ENCODE measurements at regions not wholly inside any gene's neighbourhood (a gene's known extent, or its start where the extent isn't known, plus 50 kb on each side); places are given as distances from the start of the nearest gene placed in this dataset.

DNA sequence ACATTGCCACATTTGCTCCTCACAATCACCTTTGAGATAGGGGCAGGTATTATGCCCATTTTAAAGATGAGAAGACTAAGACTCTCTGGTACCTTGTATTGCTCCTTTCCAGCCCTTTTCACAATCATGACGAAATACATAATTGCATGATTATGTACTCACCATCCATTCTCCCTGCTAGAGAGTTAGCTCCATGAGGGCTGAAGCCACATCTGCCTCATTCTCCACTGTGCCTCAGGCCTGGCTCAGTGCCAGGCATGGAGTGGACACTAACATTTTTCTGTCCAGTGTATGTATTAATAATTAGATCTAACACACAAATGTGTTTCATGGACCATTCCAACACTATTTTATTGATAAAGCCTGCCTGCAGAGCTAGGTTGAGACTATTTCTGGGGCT is 191.4 kb downstream of the MINAR1 start:
- Histone ChIP-seq H3K4me1 (no peaks in the 10 kb centered on the region), H3K9me3 (no peaks in the 10 kb centered on the region), H3K4me3 (no peak overlapping the region), H3K36me3 (no peaks in the 10 kb centered on the region), H3K27ac (no peak overlapping the region), H3K27me3 (peaks cover 0 to 4% (median 0%) of the 10 kb centered on the region in 3 donors)
- in situ Hi-C loops (cut with MboI; ENCODE audit: low sequenced_read_pairs in 4 of 4) (no loop called here), intact Hi-C loops (cut with DNase I; ENCODE audit: low total_unique reads) (no loop called here)
- ATAC-seq: no peak
- TF ChIP-seq POLR2A (IDR thresholded peaks at IDR 0.05): no peak
- TF ChIP-seq, protein P1, sequence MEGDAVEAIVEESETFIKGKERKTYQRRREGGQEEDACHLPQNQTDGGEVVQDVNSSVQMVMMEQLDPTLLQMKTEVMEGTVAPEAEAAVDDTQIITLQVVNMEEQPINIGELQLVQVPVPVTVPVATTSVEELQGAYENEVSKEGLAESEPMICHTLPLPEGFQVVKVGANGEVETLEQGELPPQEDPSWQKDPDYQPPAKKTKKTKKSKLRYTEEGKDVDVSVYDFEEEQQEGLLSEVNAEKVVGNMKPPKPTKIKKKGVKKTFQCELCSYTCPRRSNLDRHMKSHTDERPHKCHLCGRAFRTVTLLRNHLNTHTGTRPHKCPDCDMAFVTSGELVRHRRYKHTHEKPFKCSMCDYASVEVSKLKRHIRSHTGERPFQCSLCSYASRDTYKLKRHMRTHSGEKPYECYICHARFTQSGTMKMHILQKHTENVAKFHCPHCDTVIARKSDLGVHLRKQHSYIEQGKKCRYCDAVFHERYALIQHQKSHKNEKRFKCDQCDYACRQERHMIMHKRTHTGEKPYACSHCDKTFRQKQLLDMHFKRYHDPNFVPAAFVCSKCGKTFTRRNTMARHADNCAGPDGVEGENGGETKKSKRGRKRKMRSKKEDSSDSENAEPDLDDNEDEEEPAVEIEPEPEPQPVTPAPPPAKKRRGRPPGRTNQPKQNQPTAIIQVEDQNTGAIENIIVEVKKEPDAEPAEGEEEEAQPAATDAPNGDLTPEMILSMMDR (IDR thresholded peaks at IDR 0.05 in 4 of 5, conservative IDR thresholded peaks at IDR 0.05 in 1 of 5): no peak
- no peak for DNase-seq

DNA sequence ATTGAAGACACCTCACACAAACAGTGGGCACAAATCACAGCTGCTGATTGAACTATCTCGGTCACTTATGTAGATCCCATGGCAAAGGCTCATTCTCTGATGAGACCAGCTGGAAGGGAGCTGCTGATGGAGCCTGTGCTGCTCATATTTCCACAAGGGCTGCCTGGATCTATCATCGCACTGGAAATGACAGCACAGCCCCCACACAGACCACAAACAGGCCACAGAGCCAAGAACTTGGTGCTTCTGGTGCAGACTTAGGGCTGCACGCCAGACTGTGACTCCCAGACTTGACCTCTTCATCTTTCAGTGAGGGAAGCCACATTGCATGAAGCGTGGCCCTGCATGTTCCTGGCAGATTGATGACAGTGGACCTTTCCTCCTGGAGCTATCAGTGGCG is 197.6 kb downstream of the MINAR1 start:
- intact Hi-C loops (cut with DNase I; ENCODE audit: low total_unique reads): no loop called here
- TF ChIP-seq, protein P1 (IDR thresholded peaks at IDR 0.05 in 4 of 5, conservative IDR thresholded peaks at IDR 0.05 in 1 of 5): no peak
- no peak for TF ChIP-seq POLR2A (IDR thresholded peaks at IDR 0.05)
- DNase-seq: no peak
- Histone ChIP-seq H3K9me3 (no peaks in the 10 kb centered on the region), H3K27ac (no peak overlapping the region), H3K4me3 (no peak overlapping the region), H3K36me3 (no peaks in the 10 kb centered on the region), H3K4me1 (no peaks in the 10 kb centered on the region), H3K27me3 (peaks cover 0 to 4% (median 0%) of the 10 kb centered on the region in 3 donors)
- ATAC-seq: no peak
- in situ Hi-C loops (cut with MboI; ENCODE audit: low sequenced_read_pairs in 4 of 4): no loop called here

- Histone ChIP-seq H3K4me3 (no peak overlapping the region), H3K4me1 (no peaks in the 10 kb centered on the region), H3K36me3 (no peaks in the 10 kb centered on the region), H3K9me3 (no peaks in the 10 kb centered on the region), H3K27ac (no peak overlapping the region), H3K27me3 (no peaks in the 10 kb centered on the region)
- no peak for TF ChIP-seq POLR2A (IDR thresholded peaks at IDR 0.05)
- TF ChIP-seq, protein P1 (IDR thresholded peaks at IDR 0.05 in 4 of 5, conservative IDR thresholded peaks at IDR 0.05 in 1 of 5): no peak
- DNase-seq: no peak
- in situ Hi-C loops (cut with MboI; ENCODE audit: low sequenced_read_pairs in 4 of 4): no loop called here
- intact Hi-C loops (cut with DNase I; ENCODE audit: low total_unique reads): no loop called here
- ATAC-seq: no peak
Observed at GRCh38 chr15:79632457-79632856, 200.3 kb downstream of the MINAR1 start.

- TF ChIP-seq, protein P1 (IDR thresholded peaks at IDR 0.05 in 4 of 5, conservative IDR thresholded peaks at IDR 0.05 in 1 of 5): no peak
- no peak for TF ChIP-seq POLR2A (IDR thresholded peaks at IDR 0.05)
- H3K27ac ChIP-seq: no peak overlapping the region
- intact Hi-C loops (cut with DNase I; ENCODE audit: low total_unique reads) (no loop called here), in situ Hi-C loops (cut with MboI; ENCODE audit: low sequenced_read_pairs in 4 of 4) (no loop called here)
- no peaks in the 10 kb centered on the region for H3K9me3 ChIP-seq
- no peak overlapping the region for H3K4me3 ChIP-seq
- no peaks in the 10 kb centered on the region for H3K4me1 ChIP-seq
- H3K36me3 ChIP-seq: no peaks in the 10 kb centered on the region
- DNase-seq: no peak
- H3K27me3 ChIP-seq: no peaks in the 10 kb centered on the region
- ATAC-seq: no peak
Observed at GRCh38 chr15:79635149-79635771, 203.1 kb downstream of the MINAR1 start.
